Body of pancreas (tissue), 4 donors: ENCODE measurements at regions not wholly inside any gene's neighbourhood (a gene's known extent, or its start where the extent isn't known, plus 50 kb on each side); places are given as distances from the start of the nearest gene placed in this dataset.
A peak's percentile ranks its signal among the peaks of the same experiment; 100 is the strongest.

Experiments
- ATAC-seq: fragments of 150-250 bp; one replicate; pipeline ENCODE4 v1.9.1; 2016
- DNase-seq, 4 donors: peaks; one replicate each; pipeline ENCODE4 v3.0.0-alpha.2; 2019
- H3K27ac ChIP-seq, 4 donors: fragments of 200-600 bp; sonication (generic); 1 replicate in 3 of 4; 2 replicates in 1 of 4; pipeline versions ENCODE4 v1.5.1 to v1.6.1; 2016 to 2019; ENCODE audit warnings: mild to moderate bottlenecking in 1 of 4, mixed read lengths in 1 of 4, moderate library complexity in 1 of 4
- H3K27me3 ChIP-seq, 2 donors: fragments of 200-600 bp; sonication (generic); one replicate each; pipeline ENCODE4 v1.6.0; 2016; ENCODE audit warnings: mild to moderate bottlenecking in 1 of 2
- H3K36me3 ChIP-seq, 2 donors: fragments of 200-600 bp; sonication (generic); replicated peaks in 1 of 2; 2 replicates each; pipeline ENCODE4 v1.5.1; 2016; ENCODE audit warnings: low read depth in 2 of 2; ENCODE audit not compliant: insufficient read depth in 1 of 2
- H3K4me1 ChIP-seq: fragments of 200-600 bp; sonication (generic); one replicate; pipeline ENCODE4 v1.6.0; 2016
- H3K4me3 ChIP-seq, 2 donors: fragments of 200-600 bp; sonication (generic); 1 replicate in 1 of 2; 2 replicates in 1 of 2; pipeline ENCODE4 v1.5.1; 2016 to 2019
- H3K9me3 ChIP-seq, 3 donors: fragments of 200-600 bp; sonication (generic); 1 replicate in 2 of 3; 2 replicates in 1 of 3; pipeline ENCODE4 v1.5.1; 2016
- POLR2A ChIP-seq, 3 donors: fragments of 450-650 bp; IDR thresholded peaks; one replicate each; pipeline ENCODE4 v1.6.1; 2016; ENCODE audit warnings: antibody characterized with exemption in 3 of 3, mild to moderate bottlenecking in 2 of 3
- WGBS, 2 donors: methylation state at CpG; one replicate each; pipeline ENCODE4 v1.1.5; 2017; 5-methylcytosine and 5-hydroxymethylcytosine counted together
- intact Hi-C: fragments of 100-400 bp; cut with DNase I; formaldehyde crosslinking; loops from one replicate; pipeline ENCODE4 v1.15.1; 2023
- TF ChIP-seq, protein P1 (sequence below), 7 experiments: fragments of 450-650 bp in 4 of 7; fragments of 200-600 bp in 3 of 7; sonication (generic) in 3 of 7; IDR thresholded peaks; one replicate each; pipeline ENCODE4 v1.5.1; 2016 to 2019; ENCODE audit warnings: antibody characterized with exemption in 7 of 7

DNA sequence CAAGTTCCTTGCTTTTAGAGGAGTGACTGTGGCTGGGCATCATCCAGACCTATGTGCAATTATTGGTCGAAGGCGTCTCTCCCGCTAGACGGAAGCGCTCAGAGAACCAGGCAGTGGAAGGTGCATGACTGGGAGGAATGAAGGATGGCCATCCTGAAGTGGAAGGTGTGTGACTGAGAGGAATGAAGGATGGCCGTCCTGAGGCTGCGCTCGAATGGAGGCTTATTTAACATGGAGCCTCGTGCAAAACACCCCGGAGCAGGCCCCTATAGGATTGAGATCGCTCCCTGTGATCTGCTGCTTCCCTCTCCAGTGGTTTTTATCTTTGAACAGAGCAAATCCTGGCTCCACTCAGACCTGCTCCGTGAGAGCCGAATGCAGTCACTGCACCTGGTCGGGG lies 140.2 kb upstream of the ID2 start:
- H3K9me3 ChIP-seq = no peaks in the 10 kb centered on the region
- H3K27me3 ChIP-seq = no peaks in the 10 kb centered on the region
- H3K4me1 ChIP-seq = peaks cover 22% of the 10 kb centered on the region
- no peaks in the 10 kb centered on the region for H3K36me3 ChIP-seq
- intact Hi-C loops = no loop called here
- ATAC-seq (no peak), DNase-seq (peak in 1 of 4 donors; percentile 5)
- TF ChIP-seq POLR2A (IDR thresholded peaks at IDR 0.05) = no peak
- TF ChIP-seq, protein P1, sequence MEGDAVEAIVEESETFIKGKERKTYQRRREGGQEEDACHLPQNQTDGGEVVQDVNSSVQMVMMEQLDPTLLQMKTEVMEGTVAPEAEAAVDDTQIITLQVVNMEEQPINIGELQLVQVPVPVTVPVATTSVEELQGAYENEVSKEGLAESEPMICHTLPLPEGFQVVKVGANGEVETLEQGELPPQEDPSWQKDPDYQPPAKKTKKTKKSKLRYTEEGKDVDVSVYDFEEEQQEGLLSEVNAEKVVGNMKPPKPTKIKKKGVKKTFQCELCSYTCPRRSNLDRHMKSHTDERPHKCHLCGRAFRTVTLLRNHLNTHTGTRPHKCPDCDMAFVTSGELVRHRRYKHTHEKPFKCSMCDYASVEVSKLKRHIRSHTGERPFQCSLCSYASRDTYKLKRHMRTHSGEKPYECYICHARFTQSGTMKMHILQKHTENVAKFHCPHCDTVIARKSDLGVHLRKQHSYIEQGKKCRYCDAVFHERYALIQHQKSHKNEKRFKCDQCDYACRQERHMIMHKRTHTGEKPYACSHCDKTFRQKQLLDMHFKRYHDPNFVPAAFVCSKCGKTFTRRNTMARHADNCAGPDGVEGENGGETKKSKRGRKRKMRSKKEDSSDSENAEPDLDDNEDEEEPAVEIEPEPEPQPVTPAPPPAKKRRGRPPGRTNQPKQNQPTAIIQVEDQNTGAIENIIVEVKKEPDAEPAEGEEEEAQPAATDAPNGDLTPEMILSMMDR (IDR thresholded peaks at IDR 0.05) = no peak
- no peak overlapping the region for H3K4me3 ChIP-seq
- 83 to 90% methylated on average over 14 of the region's 14 CpGs for WGBS, 2 donors
- H3K27ac ChIP-seq = no peak overlapping the region

DNA sequence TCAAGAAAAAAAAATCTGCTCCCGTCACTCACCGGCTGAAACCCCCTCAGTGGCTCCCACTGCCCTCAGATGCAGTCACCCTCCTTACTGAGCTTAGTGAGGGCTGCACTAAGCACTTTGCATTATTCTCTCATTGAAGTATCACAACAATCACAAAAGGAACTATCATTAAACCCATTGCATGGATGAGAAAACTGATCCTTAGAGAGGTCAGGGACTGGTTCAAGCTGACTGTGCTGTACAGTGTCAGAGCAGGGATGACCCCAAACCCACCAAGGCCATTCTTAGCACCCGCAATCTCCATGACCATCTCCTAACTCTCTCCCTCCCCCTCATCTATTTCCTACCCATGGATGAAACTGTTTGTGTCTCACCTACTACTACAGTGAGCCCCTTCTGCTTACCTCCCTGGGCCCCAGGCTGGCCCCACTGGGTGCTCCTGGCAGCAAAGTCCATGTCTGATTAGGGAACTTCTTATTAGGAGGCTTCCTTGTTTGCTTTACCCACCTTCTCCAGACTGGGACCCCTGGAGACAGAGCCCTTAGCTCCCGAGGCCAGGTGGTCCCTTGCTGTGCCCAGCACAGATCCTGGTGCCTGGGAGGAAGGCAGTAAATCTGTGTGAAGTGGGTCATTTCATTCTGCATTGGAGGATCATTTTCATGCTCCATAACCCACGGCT lies 139.3 kb upstream of the ID2 start:
- TF ChIP-seq, protein P1 (IDR thresholded peaks at IDR 0.05) = no peak
- TF ChIP-seq POLR2A (IDR thresholded peaks at IDR 0.05) = no peak
- intact Hi-C loops = no loop called here
- no peaks in the 10 kb centered on the region for H3K9me3 ChIP-seq
- no peaks in the 10 kb centered on the region for H3K36me3 ChIP-seq
- H3K4me3 ChIP-seq = no peak overlapping the region
- no peak for ATAC-seq
- peak in 1 of 4 donors; percentile 1 for DNase-seq
- no peaks in the 10 kb centered on the region for H3K27me3 ChIP-seq
- peaks cover 22% of the 10 kb centered on the region for H3K4me1 ChIP-seq
- WGBS, 2 donors = 80 to 83% methylated on average over 5 of the region's 5 CpGs
- peak overlapping the region in 1 of 4 donors; percentile 71 for H3K27ac ChIP-seq

DNA sequence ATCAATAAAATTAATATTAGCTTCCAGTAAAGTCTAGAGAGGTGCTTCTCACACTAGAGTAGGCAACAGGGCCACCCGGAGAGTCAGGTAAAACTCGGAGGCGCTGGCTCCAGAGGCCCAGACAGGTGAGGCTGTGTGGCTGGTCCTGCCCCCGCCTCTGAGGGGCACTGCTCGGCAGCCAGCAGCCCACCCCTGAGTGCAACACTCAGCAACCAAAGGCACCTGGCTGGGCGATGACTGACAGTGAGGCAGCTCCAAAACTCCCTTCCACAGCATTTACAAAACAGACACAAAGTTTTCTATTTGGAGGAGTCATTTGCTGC lies 138.8 kb upstream of the ID2 start:
- WGBS, 2 donors = 82 to 88% methylated on average over 6 of the region's 6 CpGs
- no peak for ATAC-seq
- peaks cover 22% of the 10 kb centered on the region for H3K4me1 ChIP-seq

DNA sequence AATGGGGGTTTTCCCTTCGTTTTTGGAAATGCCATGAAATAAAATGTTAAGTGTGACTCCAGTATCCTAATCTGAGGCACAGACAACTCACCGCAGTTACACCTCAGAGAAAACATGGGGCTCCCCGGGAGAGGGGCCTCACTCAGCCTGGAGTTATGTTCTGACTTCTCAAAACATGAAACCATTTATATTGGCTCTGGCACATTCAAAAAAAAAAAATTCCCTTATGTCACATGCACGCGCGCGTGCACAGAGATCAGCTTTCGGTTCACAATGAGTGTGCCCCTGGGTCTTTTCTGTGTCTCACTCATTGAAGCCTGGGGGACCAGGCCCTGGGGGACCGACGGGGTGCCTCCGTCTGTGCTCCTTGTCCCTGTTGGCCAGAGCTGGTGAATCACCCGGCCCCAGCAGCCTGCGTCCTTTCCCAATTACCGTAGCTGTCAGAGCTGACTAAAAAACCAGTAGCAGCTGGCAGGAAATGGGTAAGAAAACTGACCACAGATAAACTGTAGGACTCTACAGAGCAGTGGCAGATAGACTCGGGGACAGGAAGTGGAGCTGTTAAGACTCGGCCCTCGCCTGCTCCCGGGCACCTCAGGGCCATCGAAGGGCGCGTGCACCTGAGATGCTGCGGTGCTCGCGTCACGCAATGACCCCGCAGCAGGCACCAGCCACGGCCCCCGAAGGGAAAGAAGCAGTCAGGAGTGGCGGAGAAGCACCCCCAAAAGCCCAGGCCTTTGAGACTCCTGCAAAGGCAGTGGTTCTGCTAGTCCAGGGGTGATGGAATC lies 138.3 kb upstream of the ID2 start:
- intact Hi-C loops = no loop called here
- TF ChIP-seq POLR2A (IDR thresholded peaks at IDR 0.05) = peak in 1 of 3 donors; percentile 45
- TF ChIP-seq, protein P1 (IDR thresholded peaks at IDR 0.05) = no peak
- WGBS, 2 donors = 67 to 84% methylated on average over 27 to 29 of the region's 29 CpGs
- Histone ChIP-seq H3K36me3 (no peaks in the 10 kb centered on the region), H3K9me3 (no peaks in the 10 kb centered on the region), H3K27ac (peak overlapping the region in 2 of 4 donors; percentile 34 to 71), H3K4me1 (peaks cover 19% of the 10 kb centered on the region), H3K4me3 (no peak overlapping the region), H3K27me3 (no peaks in the 10 kb centered on the region)
- DNase-seq (peak in 2 of 4 donors; percentile 33 to 79), ATAC-seq (peak; percentile 10)

More for the DNA sequence above, 138.8 kb upstream of the ID2 start:
- intact Hi-C loops = no loop called here
- Histone ChIP-seq H3K4me3 (no peak overlapping the region), H3K27me3 (no peaks in the 10 kb centered on the region), H3K36me3 (no peaks in the 10 kb centered on the region), H3K9me3 (no peaks in the 10 kb centered on the region), H3K27ac (peak overlapping the region in 2 of 4 donors; percentile 34 to 71)
- TF ChIP-seq, protein P1 (IDR thresholded peaks at IDR 0.05) = no peak
- TF ChIP-seq POLR2A (IDR thresholded peaks at IDR 0.05) = no peak
- peak in 1 of 4 donors; percentile 8 for DNase-seq
